BE2C (cell line): ENCODE measurements at regions not wholly inside any gene's neighbourhood (a gene's known extent, or its start where the extent isn't known, plus 50 kb on each side); places are given as distances from the start of the nearest gene placed in this dataset.
"Not testable (repeated sequence)": the region's sequence is repeated elsewhere in the genome, so short reads cannot be mapped to it uniquely, and the experiment has no call there.

Source experiments
- DNase-seq: peaks from one replicate; pipeline ENCODE4 v3.0.0-alpha.2; 2020
- H3K27me3 ChIP-seq: fragments of 250-450 bp; sonication (Bioruptor Pico); 2 replicates; pipeline ENCODE4 v1.5.1; 2020; ENCODE audit warnings: mild to moderate bottlenecking
- H3K36me3 ChIP-seq: fragments of 250-450 bp; sonication (Bioruptor Pico); 2 replicates; pipeline ENCODE4 v1.5.1; 2020; ENCODE audit warnings: mild to moderate bottlenecking
- H3K4me1 ChIP-seq: fragments of 250-450 bp; sonication (Bioruptor Pico); 2 replicates; pipeline ENCODE4 v1.5.1; 2020
- H3K4me3 ChIP-seq: 2 replicates; pipeline ENCODE4 v1.5.1; 2011; ENCODE audit warnings: low read depth, low read length
- H3K9me3 ChIP-seq: fragments of 250-450 bp; sonication (Bioruptor Pico); 2 replicates; pipeline ENCODE4 v1.5.1; 2020
- CTCF ChIP-seq: IDR thresholded peaks from 2 replicates; pipeline ENCODE4 v1.5.1; 2012; ENCODE audit warnings: mild to moderate bottlenecking, low read depth, low read length

GRCh38 chr6:91196729-91197128 is 609.9 kb upstream of the MAP3K7 start:
- no peak overlapping the region for H3K4me3 ChIP-seq
- no peaks in the 10 kb centered on the region for H3K9me3 ChIP-seq
- H3K36me3 ChIP-seq, result no peaks in the 10 kb centered on the region
- DNase-seq, result no peak
- TF ChIP-seq CTCF, result no peak
- H3K27me3 ChIP-seq, result no peaks in the 10 kb centered on the region
- H3K4me1 ChIP-seq, result no peaks in the 10 kb centered on the region

DNA sequence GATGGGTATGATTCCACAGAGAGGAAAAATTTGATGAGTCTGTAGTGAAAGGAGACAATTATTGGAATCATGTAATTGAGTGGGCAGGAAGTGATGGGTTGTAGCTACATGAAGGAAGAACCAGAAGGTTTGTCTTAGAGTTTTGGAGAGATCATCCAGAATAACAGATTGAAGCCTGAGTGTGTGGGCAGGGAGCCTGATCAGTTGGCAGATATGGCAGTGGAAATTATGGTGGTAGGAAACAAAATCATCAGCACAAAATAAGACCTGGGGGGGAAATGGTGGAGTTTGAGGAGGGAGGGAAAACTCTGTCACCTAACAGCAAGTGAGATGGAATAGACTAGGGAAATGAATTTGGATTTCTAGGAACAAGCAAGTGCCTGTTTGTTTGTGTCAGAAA is 606.6 kb upstream of the MAP3K7 start:
- no peak for TF ChIP-seq CTCF
- Histone ChIP-seq H3K36me3 (no peaks in the 10 kb centered on the region), H3K27me3 (no peaks in the 10 kb centered on the region), H3K9me3 (no peaks in the 10 kb centered on the region), H3K4me1 (no peaks in the 10 kb centered on the region), H3K4me3 (no peak overlapping the region)
- no peak for DNase-seq

- not testable (repeated sequence) for H3K4me1 ChIP-seq, H3K36me3 ChIP-seq, H3K4me3 ChIP-seq, H3K9me3 ChIP-seq, DNase-seq, H3K27me3 ChIP-seq
Observed at GRCh38 chr6:91190041-91190440, 603.2 kb upstream of the MAP3K7 start.

DNA sequence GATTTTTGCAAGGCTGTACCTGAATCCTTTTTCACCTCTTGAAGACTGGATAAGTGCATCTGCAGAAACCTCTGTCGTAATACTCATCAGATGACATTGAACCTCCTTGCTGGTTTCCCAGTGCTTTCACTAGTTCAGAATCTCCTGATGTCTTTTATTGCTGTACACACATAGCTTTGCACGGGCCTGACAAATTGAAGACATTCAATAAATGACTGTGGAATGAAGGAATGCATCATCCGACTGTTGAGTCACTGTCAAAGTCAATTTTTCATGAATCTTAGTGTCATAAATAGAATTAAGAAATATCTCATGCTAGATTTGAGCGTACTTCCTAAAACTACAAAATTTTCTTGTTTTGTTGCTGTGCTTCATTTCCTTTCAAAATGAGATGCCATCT is 598.2 kb upstream of the MAP3K7 start:
- no peaks in the 10 kb centered on the region for H3K27me3 ChIP-seq
- no peak for DNase-seq
- TF ChIP-seq CTCF, result no peak
- H3K36me3 ChIP-seq, result no peaks in the 10 kb centered on the region
- H3K9me3 ChIP-seq, result no peaks in the 10 kb centered on the region
- no peak overlapping the region for H3K4me3 ChIP-seq
- no peaks in the 10 kb centered on the region for H3K4me1 ChIP-seq

DNA sequence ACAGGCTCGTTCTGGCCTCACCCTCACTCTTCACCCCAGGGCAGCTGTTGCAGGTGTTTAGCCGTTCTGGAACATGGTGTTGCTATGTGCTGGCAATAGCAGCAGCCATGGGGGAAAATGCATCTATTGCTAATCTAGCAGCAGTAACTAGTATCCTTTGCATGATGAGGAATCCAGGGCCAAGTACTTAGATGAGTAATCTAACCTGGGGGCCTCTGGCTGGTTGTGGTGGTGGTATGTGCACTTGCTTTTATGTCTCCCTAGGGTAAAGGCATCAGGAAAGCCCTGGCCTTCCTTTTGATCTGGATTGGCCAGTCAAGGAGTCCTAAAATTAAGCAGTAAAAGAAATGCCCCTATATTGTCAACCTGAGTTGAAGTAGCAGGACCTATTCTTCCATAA is 594.5 kb upstream of the MAP3K7 start:
- Histone ChIP-seq H3K27me3 (no peaks in the 10 kb centered on the region), H3K4me3 (no peak overlapping the region), H3K4me1 (no peaks in the 10 kb centered on the region), H3K36me3 (no peaks in the 10 kb centered on the region), H3K9me3 (no peaks in the 10 kb centered on the region)
- DNase-seq, result no peak
- no peak for TF ChIP-seq CTCF

DNA sequence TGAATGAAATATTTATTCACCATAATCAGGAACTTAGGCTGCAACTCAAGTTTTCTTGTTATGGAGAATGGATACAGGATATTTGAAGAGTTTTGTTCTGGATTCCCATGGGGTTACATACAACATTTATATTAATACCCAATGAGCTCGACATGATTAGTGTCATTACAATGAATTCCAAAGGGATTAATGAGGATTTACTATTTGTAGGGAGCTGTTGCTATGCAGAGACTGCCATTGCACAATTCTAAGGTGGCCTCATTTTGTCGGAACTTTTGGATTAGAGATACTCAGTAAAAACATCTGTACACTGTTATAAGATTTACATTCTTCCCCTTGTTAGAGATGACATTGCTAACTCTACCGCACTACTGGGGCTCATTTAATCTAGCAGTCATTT is 586.8 kb upstream of the MAP3K7 start:
- Histone ChIP-seq H3K4me3 (no peak overlapping the region), H3K9me3 (no peaks in the 10 kb centered on the region), H3K4me1 (no peaks in the 10 kb centered on the region), H3K27me3 (0 out of 2 replicates have a peak, but pooled peaks cover 2% of the 10 kb centered on the region), H3K36me3 (no peaks in the 10 kb centered on the region)
- DNase-seq, result no peak
- TF ChIP-seq CTCF, result no peak

- DNase-seq, result no peak
- no peaks in the 10 kb centered on the region for H3K9me3 ChIP-seq
- H3K4me1 ChIP-seq, result no peaks in the 10 kb centered on the region
- 0 out of 2 replicates have a peak, but pooled peaks cover 2% of the 10 kb centered on the region for H3K27me3 ChIP-seq
- H3K36me3 ChIP-seq, result no peaks in the 10 kb centered on the region
- no peak for TF ChIP-seq CTCF
- H3K4me3 ChIP-seq, result no peak overlapping the region
Observed at GRCh38 chr6:91173186-91173585, 586.3 kb upstream of the MAP3K7 start.
